ENCODE measurements at regions not wholly inside any gene's neighbourhood (a gene's known extent, or its start where the extent isn't known, plus 50 kb on each side); places are given as distances from the start of the nearest gene placed in this dataset.

DNA sequence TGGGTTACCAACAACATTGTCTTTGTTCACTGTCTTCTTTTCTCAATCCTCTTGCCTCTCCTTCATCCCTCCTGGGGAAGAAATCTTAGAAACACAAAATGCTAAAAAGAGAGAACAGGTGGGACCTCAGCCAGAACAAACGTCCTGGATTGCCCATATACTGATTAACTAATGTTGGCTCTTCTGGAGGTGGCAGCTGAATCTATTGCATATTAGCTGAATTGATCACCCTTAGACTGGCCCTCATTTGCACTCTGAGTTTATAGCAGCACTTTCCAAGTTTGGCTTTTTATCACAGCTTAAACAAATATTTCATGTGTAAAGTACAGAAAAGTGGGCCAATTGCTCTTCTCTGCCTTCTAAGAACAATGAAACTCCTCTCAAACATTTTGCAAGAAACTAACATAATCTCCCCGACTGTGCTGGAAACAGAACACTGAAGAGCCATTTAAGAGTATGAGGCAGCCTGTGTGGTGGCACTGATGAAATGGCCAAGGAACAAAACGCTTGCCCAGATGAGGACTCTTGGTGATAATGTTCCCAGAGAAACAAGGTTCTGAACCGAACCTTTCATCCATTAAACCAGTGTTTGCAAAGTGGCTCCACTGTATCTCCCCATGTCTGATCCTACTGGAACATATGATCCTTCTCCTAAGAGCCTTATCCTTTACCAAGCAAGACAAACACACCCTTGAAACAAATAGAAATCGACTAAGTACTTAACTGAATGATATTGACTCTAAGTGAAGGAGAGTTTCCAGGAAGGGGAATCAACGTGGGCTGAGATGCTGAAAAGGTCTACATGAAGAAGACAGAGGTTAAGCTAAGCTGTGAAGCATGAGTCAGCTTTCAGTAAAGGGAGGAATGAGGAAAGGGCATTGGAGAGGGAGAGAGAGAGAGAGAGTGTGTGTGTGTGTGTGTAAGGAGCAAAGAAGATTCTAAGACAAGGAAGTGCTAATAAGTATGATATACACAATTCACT, 83.2 kb upstream of the LIFR start:
- TF ChIP-seq EZH2phosphoT487 (IDR thresholded peaks at IDR 0.05; ENCODE audit: borderline replicate concordance): no peak
- TF ChIP-seq, protein P1, sequence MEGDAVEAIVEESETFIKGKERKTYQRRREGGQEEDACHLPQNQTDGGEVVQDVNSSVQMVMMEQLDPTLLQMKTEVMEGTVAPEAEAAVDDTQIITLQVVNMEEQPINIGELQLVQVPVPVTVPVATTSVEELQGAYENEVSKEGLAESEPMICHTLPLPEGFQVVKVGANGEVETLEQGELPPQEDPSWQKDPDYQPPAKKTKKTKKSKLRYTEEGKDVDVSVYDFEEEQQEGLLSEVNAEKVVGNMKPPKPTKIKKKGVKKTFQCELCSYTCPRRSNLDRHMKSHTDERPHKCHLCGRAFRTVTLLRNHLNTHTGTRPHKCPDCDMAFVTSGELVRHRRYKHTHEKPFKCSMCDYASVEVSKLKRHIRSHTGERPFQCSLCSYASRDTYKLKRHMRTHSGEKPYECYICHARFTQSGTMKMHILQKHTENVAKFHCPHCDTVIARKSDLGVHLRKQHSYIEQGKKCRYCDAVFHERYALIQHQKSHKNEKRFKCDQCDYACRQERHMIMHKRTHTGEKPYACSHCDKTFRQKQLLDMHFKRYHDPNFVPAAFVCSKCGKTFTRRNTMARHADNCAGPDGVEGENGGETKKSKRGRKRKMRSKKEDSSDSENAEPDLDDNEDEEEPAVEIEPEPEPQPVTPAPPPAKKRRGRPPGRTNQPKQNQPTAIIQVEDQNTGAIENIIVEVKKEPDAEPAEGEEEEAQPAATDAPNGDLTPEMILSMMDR (conservative IDR thresholded peaks at IDR 0.05; ENCODE audit: low read length): no peak
- no peaks in the 10 kb centered on the region for H3K36me3 ChIP-seq (ENCODE audit: insufficient read depth, low read length)
- no peaks in the 10 kb centered on the region for H3K27me3 ChIP-seq (ENCODE audit: insufficient read depth, low read length, poor library complexity, severe bottlenecking)
- no peaks in the 10 kb centered on the region for H3K79me2 ChIP-seq (ENCODE audit: insufficient read depth, low read length)
- H3K4me3 ChIP-seq (ENCODE audit: low read length, poor library complexity, severe bottlenecking): no peak overlapping the region
- H3K9ac ChIP-seq (ENCODE audit: low read depth, low read length, poor library complexity, severe bottlenecking): no peak overlapping the region
- no peaks in the 10 kb centered on the region for H3F3A ChIP-seq (ENCODE audit: low read depth)
- no peaks in the 10 kb centered on the region for H3K9me2 ChIP-seq (replicated peaks; ENCODE audit: low read depth, low read length)
- H2AFZ ChIP-seq (ENCODE audit: low read length): no peak overlapping the region
- H3K9me3 ChIP-seq (ENCODE audit: insufficient read depth, low read depth, low read length): peaks cover 3% of the 10 kb centered on the region; the same call in 1 of the 2 replicates
- H4K20me1 ChIP-seq (ENCODE audit: insufficient read depth, low read length, poor library complexity, severe bottlenecking): no peaks in the 10 kb centered on the region
- no peaks in the 10 kb centered on the region for H3K4me1 ChIP-seq (ENCODE audit: insufficient read depth, low read length, poor library complexity, severe bottlenecking)
- H3K4me2 ChIP-seq (ENCODE audit: low read depth, low read length, poor library complexity, severe bottlenecking): no peak overlapping the region

DNA sequence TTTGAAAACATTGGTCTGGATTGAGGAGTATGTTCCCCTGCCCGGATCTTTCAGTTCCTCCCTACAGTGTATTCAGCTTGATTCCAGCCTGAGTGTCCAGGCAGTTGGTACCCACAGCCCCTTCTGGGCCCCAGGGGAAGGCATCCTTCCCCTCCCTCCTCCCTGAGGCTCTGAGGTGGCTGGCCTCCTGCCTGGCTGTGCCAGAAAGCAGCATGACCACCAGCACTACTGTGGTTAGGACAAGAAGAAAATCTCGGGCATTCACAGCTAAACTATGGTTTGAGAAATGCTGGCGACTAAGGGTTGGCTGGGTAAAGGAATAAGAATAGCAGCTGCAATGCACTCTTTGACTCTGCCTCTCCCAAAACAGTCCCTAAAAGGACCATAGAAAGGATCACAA, 84.6 kb upstream of the LIFR start:
- Histone ChIP-seq H3K9me2 (replicated peaks; ENCODE audit: low read depth, low read length) (no peaks in the 10 kb centered on the region), H4K20me1 (ENCODE audit: insufficient read depth, low read length, poor library complexity, severe bottlenecking) (no peaks in the 10 kb centered on the region), H3K79me2 (ENCODE audit: insufficient read depth, low read length) (no peaks in the 10 kb centered on the region), H3K4me3 (ENCODE audit: low read length, poor library complexity, severe bottlenecking) (no peak overlapping the region), H3K9ac (ENCODE audit: low read depth, low read length, poor library complexity, severe bottlenecking) (no peak overlapping the region), H3K36me3 (ENCODE audit: insufficient read depth, low read length) (no peaks in the 10 kb centered on the region), H3K4me2 (ENCODE audit: low read depth, low read length, poor library complexity, severe bottlenecking) (no peak overlapping the region), H3K4me1 (ENCODE audit: insufficient read depth, low read length, poor library complexity, severe bottlenecking) (no peaks in the 10 kb centered on the region), H3F3A (ENCODE audit: low read depth) (no peaks in the 10 kb centered on the region), H3K9me3 (ENCODE audit: insufficient read depth, low read depth, low read length) (peaks cover 3% of the 10 kb centered on the region; the same call in 1 of the 2 replicates), H2AFZ (ENCODE audit: low read length) (no peak overlapping the region), H3K27me3 (ENCODE audit: insufficient read depth, low read length, poor library complexity, severe bottlenecking) (no peaks in the 10 kb centered on the region)
- TF ChIP-seq, protein P1 (conservative IDR thresholded peaks at IDR 0.05; ENCODE audit: low read length): no peak
- TF ChIP-seq EZH2phosphoT487 (IDR thresholded peaks at IDR 0.05; ENCODE audit: borderline replicate concordance): no peak

DNA sequence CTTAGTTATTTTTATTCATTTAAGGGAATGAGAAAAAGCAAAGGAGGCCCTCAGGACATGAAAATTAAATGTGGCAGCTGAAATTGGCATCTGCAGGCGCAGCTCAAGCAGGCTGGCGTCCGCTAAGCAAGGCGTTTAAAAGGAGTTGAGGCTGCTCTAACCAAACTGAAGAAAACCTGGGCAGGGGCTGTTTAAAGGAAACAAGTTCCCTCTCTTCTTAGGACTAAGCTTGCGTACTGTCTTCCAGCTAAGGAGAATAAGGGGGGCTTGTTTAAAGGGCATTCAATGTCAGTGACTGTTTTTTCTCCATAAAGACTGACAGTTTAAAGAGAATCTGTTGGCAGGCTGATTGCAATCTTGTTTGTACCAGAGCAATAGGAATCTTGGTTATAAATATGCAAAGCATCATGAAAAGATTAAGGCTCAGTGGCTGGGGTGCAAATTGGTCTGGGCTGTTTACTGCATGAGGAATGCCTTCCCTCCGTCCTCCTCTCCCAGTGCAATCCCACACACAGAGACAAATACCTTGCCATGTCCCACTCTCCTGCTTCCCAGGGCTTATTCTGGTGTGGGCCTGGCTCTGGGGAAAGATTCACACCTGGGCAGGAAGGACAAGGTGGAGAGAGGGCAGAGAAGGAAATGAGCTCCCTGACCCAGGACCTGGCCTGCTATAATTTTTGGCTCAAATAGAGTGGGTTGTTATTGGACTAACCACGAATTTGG, 85.9 kb upstream of the LIFR start:
- peaks cover 3% of the 10 kb centered on the region; the same call in 1 of the 2 replicates for H3K9me3 ChIP-seq (ENCODE audit: insufficient read depth, low read depth, low read length)
- TF ChIP-seq, protein P1 (conservative IDR thresholded peaks at IDR 0.05; ENCODE audit: low read length): no peak
- H3K4me3 ChIP-seq (ENCODE audit: low read length, poor library complexity, severe bottlenecking): no peak overlapping the region
- no peak overlapping the region for H3K4me2 ChIP-seq (ENCODE audit: low read depth, low read length, poor library complexity, severe bottlenecking)
- H2AFZ ChIP-seq (ENCODE audit: low read length): no peak overlapping the region
- H3K27me3 ChIP-seq (ENCODE audit: insufficient read depth, low read length, poor library complexity, severe bottlenecking): no peaks in the 10 kb centered on the region
- H3K9ac ChIP-seq (ENCODE audit: low read depth, low read length, poor library complexity, severe bottlenecking): no peak overlapping the region
- H3K36me3 ChIP-seq (ENCODE audit: insufficient read depth, low read length): no peaks in the 10 kb centered on the region
- H4K20me1 ChIP-seq (ENCODE audit: insufficient read depth, low read length, poor library complexity, severe bottlenecking): no peaks in the 10 kb centered on the region
- H3K79me2 ChIP-seq (ENCODE audit: insufficient read depth, low read length): no peaks in the 10 kb centered on the region
- H3K9me2 ChIP-seq (replicated peaks; ENCODE audit: low read depth, low read length): no peaks in the 10 kb centered on the region
- no peaks in the 10 kb centered on the region for H3F3A ChIP-seq (ENCODE audit: low read depth)
- H3K4me1 ChIP-seq (ENCODE audit: insufficient read depth, low read length, poor library complexity, severe bottlenecking): no peaks in the 10 kb centered on the region
